GM18861 (cell line): ENCODE measurements at regions not wholly inside any gene's neighbourhood (a gene's known extent, or its start where the extent isn't known, plus 50 kb on each side); places are given as distances from the start of the nearest gene placed in this dataset.
A peak's percentile ranks its signal among the peaks of the same experiment; 100 is the strongest.
"Not testable (repeated sequence)": the region's sequence is repeated elsewhere in the genome, so short reads cannot be mapped to it uniquely, and the experiment has no call there.

Source experiments
- ATAC-seq: cut with Tn5 transposase; IDR thresholded peaks from one replicate; pipeline ENCODE4 v1.9.1; 2021; ENCODE audit not compliant: unreplicated experiment

DNA sequence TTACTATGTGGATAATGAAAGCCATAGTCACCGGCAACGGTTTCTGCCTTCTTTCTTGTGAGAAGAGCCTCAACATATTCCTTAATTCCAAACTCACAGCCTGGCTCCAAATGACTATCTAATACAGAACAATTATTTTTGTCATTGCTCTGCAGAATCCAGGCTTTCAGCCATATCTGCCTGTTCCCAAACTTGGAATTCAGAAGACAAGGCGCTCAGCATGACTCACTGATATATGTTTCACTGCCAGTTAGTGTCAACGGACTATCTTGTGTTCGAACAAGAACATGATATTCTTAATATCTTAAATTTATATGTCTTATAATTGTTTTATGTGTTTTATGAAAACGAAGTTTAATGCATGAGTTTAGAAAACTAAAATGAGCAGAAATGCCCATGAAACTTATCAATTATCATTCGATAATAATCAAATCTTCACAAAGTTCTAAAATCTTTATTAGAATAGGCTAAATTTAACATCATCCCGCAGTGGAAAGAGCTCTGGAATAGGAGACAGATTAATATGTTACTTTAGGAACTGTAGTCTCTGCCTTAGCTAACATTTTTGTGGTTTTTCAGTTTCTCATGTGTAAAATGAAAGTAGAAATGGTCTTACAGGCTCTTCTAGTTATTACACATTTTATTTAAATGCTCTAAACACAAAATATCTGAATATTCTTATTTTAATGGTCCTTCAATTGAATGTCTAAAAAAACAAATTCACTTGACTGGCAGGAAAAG, 669.3 kb upstream of the GJE1 start:
- peak; percentile 86 for ATAC-seq

DNA sequence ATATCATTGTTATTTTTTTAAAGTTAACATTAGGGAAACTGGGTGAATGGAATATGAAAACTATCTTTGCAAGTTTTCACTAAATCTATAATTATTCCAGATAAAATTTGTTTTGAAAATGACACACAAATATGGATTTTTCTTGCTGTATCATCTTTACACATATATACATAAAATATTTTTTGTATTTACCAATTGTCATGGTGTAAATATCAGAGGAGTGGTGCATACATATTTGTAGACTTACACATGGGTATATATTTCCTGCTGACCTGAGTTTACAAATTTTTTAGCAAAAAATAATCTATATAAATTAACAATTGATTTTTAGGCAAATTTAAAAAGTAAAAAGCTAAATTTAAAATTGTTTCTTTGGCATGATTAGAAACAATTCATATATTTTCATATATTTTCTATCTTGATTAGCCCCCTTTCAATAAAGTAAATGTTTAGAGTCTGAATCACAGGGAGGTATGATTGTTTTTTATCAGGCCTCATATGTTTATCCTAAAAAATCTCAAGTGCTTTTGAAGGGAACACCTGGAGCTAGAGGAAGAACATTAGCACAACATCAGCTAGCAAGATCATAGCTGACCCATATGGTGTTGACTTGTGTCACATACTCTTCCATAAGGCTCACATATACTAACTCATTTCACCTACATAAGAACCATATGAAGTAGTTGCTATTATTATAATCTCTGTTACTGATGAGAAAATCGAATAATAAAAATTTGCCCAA, 671.8 kb upstream of the GJE1 start:
- ATAC-seq: no peak

- not testable (repeated sequence) for ATAC-seq
Measured at GRCh38 chr6:141460245-141460644, 672.5 kb upstream of the GJE1 start.

DNA sequence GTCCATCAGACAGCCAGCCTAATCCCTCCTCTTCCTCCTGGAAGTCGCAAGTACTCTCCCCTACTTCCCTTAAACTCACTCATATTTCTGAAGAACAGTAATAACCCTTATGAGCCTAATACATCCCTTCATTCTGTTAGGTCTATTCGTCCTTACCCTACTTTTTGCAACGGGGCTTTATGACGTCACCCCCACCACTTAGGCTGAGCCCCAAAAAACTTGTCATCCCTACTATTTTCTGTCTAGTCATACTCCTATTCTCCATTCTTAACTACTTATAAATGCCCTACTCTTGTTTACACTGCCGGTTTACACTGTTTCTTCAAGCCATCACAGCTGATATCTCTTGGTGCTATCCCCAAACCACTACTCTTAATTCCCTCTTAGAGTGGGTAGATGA, 674.7 kb upstream of the GJE1 start:
- ATAC-seq: not testable (repeated sequence)

- ATAC-seq: no peak
Measured at GRCh38 chr6:141452354-141452686, 680.4 kb upstream of the GJE1 start.

GRCh38 chr6:141451511-141452353, 681.0 kb upstream of the GJE1 start:
- ATAC-seq: no peak

DNA sequence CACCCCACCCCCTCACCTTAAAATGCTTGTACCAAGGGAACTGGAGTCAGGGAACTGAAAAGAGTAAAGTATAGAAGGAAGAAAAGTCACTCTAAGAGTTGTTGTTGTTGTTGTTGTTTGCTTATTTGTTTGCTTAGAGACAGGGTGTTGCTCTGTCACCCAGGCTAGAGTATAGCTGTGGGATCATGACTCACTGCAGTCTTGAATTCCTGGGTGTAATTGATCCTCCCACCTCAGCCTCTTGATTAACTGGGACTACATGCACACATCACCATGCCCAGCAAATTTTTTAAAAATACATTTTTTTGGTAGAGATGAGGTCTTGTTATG, 681.6 kb upstream of the GJE1 start:
- no peak for ATAC-seq

- ATAC-seq: no peak
Measured at GRCh38 chr6:141445928-141446628, 686.6 kb upstream of the GJE1 start.

DNA sequence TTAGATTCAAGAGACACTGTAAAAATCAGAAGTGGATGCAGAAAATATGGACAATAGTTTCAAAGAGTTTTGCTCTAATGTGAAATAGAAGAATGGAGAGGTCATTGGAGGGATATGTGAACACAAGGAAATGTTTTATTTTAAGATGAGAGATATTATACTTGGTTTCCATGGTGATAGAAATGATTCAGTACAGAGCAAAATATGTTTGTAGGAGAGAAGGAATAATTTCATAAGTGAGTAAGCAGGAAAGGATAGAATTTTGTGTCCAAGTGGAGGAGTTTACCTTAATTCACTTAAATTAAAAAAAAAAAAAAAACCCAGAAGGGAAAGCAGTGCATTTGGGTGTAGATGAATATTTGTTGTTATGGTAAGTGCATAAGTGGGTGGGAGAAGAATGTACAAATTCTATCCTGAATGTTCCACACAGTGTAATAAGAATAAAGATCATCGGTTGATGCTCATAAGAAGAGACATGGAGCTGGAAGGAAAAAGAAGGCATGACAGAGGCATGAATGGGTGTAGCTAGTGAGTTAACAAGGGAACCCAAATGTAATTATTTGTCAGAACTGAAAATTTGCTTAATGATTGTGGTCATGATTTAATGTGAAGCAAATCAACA, 688.9 kb upstream of the GJE1 start:
- ATAC-seq: no peak

GRCh38 chr6:141443032-141443431, 689.7 kb upstream of the GJE1 start:
- no peak for ATAC-seq

DNA sequence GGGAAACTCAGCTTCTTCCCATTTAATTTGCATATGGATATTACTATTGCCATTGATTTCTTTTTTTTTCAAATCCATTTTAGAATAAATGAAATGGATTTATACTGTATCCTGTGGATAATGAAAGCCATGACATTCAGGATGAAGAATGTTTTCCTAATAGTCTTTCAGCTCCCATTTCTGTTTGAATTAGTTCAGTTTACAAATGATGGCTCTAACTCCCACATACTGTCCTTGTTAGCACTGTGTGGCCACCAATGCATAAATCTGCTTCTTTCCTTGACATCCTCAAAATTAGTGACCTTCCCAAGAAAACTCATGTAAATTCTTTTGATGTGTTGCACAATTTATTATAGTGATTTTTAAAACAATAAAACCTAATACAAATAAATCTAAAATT, 693.2 kb upstream of the GJE1 start:
- no peak for ATAC-seq

DNA sequence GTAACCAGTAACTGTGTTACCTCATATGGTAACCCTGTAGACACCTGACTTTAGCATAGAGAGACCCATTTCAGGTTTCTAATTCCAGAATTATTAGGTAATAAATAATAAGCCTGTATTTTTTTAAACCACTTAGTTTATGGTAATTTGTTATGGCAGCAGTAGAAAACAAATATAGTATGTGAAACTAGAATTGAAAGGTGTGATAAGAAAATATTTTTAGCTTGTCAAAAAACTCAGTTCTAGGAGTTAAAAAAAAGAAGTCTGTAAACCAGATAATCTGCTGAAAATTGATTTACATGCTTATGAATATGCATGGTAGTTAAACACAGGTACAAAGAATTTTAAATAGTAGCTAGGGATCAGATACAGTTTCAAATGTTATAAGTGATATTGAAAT, 695.0 kb upstream of the GJE1 start:
- no peak for ATAC-seq

DNA sequence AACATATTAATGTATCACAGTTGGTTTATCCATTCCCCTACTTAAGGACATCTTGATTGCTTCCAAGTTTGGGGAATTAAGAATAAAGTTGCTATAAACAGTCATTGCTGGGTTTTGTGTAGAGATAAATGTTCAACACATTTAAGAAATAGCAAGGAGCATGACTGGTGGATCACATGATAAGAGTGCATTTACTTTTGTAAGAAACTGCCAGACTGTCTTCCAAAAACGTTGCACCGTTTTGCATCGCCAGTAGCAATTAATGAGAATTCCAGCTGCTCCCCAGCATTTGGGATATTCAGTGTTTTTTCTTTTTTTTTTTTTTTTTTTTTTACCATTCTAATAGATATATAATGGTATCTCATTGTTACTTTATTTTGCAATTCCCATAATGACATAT, 695.7 kb upstream of the GJE1 start:
- no peak for ATAC-seq

GRCh38 chr6:141426400-141426980, 706.2 kb upstream of the GJE1 start:
- ATAC-seq: no peak

- no peak for ATAC-seq
Measured at GRCh38 chr6:141421378-141421777, 711.3 kb upstream of the GJE1 start.

- ATAC-seq: no peak
Measured at GRCh38 chr6:141418076-141418475, 714.6 kb upstream of the GJE1 start.

DNA sequence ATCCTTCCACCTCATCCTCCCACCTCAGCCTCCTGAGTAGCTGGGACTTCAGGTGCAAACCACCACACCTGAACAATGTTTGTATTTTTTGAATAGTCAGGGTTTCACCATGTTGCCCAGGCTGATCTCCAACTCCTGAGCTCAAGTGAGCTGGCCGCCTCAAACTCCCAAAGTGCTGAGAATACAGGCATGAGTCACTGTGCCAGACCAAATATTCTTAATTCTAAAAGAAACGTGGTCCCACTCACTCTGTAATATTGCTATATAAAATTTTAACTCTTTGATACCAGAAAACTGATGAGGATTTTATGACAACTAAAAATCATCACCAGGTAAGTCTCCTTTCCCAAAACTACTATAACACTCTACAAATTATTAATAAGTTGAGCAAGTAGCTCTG, 716.8 kb upstream of the GJE1 start:
- no peak for ATAC-seq

DNA sequence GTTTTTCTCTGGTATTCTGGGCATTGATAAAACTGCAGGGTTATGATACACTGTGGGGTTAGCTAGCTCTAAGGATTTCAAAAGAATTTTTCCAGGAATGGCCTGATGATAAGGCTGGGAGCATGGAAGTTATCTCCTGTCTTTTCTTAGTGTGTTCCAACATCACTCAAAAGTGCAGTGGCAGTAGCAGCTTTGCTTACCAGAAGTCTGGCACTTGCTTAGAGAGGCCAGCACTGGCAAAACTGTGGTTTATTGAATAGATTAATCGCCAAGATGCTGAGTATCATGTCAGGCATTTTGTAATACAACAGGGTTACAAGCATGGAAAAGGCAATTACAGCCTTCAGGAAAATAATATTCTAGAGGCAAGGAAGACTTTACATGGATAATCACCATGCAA, 719.5 kb upstream of the GJE1 start:
- ATAC-seq: no peak

DNA sequence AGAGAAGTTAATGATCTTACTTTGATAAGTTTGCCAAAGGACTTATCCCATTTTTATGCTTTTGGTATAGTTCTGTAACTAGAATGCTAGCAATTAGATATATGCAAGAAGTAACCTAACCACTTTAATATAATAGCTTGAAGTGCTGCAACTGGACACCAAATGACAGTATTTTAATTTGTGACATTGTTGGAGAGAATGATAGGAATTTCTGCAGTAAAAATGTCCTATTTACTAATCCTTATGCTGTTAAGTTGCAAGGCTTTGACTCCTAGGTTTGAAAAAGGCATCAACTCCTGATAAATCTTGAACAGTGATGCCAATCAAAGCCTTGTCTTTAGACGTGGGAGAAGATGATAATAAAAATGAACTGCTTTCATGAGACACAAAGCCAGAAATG, 726.0 kb upstream of the GJE1 start:
- ATAC-seq: no peak

GRCh38 chr6:141403827-141404226, 728.9 kb upstream of the GJE1 start:
- no peak for ATAC-seq

DNA sequence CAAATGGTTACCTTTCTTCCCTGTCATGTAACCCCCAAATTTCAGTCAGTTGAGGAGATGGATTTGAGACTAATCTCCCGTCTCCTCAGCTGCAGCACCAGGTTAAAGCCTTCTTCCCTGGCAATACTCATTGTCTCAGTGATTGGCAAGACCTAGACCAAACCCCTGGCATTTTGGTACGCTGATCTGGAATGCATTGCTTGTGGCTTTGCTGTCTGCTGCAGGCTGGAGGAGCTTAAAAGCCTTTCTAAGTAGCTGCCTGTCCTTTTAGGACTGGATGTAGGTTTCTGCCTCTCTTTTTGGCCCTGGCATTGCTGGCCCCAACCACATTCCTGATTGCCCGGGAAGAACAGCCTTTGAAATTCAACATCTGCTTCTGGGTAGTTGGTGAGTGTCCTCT, 729.6 kb upstream of the GJE1 start:
- no peak for ATAC-seq
